ENCODE measurements at regions not wholly inside any gene's neighbourhood (a gene's known extent, or its start where the extent isn't known, plus 50 kb on each side); places are given as distances from the start of the nearest gene placed in this dataset.

DNA sequence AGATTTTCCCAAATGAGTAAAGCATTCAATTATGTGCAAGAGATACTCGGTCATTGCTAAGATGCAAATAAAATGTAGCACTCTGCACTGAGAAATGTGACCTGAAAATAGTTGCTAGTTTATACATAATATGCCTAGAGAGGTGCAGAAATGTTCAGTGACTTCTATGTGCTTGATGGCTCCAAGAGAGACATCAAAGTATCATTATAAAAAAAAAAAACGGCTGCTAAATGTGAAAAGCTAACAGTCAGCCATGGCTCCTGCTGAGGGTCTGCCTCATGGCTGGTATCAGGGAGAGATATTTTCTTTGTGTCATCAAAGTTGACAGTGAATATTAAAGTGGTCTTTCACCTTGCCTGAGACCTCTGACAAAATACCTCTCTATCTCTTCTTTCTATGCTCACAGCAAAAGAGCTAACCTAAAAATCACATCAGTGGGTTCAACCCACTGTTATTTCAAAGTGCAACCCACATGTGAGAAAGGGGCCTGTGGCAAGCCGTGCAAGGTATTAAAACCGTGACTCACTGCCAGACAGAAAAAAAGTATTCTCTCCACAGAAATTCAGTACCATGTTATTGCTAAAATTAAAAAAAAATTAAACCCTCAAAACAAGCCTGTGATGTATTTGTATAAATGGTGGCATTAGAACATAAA lies 259.0 kb downstream of the HIVEP2 start:
- no peak overlapping the region for H3K4me3 ChIP-seq (ENCODE audit: low read depth, low read length)
- DNase-seq (ENCODE audit: low read depth), result peak; percentile 26
- TF ChIP-seq, protein P1, sequence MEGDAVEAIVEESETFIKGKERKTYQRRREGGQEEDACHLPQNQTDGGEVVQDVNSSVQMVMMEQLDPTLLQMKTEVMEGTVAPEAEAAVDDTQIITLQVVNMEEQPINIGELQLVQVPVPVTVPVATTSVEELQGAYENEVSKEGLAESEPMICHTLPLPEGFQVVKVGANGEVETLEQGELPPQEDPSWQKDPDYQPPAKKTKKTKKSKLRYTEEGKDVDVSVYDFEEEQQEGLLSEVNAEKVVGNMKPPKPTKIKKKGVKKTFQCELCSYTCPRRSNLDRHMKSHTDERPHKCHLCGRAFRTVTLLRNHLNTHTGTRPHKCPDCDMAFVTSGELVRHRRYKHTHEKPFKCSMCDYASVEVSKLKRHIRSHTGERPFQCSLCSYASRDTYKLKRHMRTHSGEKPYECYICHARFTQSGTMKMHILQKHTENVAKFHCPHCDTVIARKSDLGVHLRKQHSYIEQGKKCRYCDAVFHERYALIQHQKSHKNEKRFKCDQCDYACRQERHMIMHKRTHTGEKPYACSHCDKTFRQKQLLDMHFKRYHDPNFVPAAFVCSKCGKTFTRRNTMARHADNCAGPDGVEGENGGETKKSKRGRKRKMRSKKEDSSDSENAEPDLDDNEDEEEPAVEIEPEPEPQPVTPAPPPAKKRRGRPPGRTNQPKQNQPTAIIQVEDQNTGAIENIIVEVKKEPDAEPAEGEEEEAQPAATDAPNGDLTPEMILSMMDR (conservative IDR thresholded peaks at IDR 0.05; ENCODE audit: low read depth, low read length), result no peak

DNA sequence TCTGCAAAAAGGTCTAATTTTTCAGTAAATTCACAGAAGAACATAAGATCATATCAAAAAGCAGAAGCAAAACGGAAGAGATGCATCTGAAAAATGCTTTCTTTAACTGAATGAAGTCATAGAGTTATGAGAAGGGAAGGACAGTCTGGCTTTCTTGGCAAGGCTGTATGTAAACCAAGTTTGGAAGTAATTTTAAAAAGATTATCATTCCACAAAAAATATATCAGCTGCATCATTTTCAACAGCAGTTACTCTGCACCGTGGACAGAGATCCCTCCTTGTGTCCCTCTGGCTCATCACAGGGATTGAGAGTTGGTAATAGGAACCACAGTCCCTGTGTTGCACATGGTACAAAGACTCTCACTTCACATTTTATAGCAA lies 258.5 kb downstream of the HIVEP2 start:
- TF ChIP-seq, protein P1 (conservative IDR thresholded peaks at IDR 0.05; ENCODE audit: low read depth, low read length), result no peak
- no peak overlapping the region for H3K4me3 ChIP-seq (ENCODE audit: low read depth, low read length)
- DNase-seq (ENCODE audit: low read depth), result peak; percentile 17

DNA sequence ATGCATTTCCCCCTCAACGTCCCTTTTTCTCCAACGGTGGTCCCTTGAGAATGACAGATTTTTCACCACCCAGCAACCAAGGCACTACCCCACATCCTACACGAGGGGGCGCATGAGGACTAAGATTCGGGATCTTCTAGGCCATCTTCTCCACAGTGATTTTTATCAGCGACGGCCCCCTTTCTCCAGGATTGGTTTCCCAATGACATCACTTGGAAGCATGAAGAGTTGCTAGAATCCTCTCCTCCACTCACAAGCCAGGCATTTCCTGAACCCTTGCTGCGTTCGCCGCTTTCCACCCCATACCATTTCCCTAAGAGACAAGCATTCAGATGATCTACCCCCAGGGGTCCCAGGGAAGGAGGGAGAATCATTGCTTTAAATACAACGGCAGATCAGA lies 252.0 kb downstream of the HIVEP2 start:
- peak overlapping the region; percentile 43 for H3K4me3 ChIP-seq (ENCODE audit: low read depth, low read length)
- TF ChIP-seq, protein P1 (conservative IDR thresholded peaks at IDR 0.05; ENCODE audit: low read depth, low read length), result peak; percentile 96
- peak; percentile 90 for DNase-seq (ENCODE audit: low read depth)

DNA sequence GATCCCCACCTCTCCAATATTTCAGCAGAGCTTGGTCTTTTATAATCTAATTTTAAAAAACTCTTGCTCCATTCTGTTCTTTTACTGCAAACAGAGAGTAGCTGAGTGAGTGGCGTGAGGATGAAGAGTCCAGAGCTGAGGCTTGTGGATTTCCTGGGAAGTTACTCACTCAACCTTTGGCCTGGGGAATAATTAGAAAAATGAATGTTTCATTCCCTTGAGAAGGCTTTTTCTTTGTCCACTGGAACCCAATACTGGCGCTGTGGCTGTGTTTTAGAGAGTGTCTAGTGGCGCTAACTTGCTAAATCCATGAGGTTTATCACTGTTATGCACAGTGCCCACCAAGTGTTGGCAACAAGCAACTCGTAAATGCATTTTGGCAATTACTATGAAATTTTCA lies 251.5 kb downstream of the HIVEP2 start:
- H3K4me3 ChIP-seq (ENCODE audit: low read depth, low read length), result peak overlapping the region; percentile 43
- peak; percentile 63 for DNase-seq (ENCODE audit: low read depth)

DNA sequence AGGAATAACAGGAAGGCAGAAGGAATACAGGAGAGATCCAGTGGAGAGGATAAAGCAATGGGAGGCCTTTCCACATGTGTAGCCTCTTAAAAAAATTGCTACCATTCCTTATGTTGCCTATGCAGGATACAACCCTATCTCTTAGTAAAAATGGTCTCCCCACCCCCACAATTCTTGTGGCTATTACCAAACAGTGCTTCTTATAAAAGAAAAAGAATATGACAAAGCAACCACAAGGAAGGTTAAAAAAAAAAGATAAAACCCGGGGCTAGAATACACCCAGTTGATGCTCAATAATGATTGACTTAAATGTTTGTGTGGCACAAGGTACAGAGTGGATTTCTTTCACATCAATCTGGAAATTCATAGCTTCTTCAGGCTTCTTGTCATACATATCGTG lies 250.9 kb downstream of the HIVEP2 start:
- TF ChIP-seq, protein P1 (conservative IDR thresholded peaks at IDR 0.05; ENCODE audit: low read depth, low read length), result no peak
- peak; percentile 42 for DNase-seq (ENCODE audit: low read depth)
- no peak overlapping the region for H3K4me3 ChIP-seq (ENCODE audit: low read depth, low read length)

More for the DNA sequence above, 251.5 kb downstream of the HIVEP2 start:
- TF ChIP-seq, protein P1 (conservative IDR thresholded peaks at IDR 0.05; ENCODE audit: low read depth, low read length), result peak; percentile 23

DNA sequence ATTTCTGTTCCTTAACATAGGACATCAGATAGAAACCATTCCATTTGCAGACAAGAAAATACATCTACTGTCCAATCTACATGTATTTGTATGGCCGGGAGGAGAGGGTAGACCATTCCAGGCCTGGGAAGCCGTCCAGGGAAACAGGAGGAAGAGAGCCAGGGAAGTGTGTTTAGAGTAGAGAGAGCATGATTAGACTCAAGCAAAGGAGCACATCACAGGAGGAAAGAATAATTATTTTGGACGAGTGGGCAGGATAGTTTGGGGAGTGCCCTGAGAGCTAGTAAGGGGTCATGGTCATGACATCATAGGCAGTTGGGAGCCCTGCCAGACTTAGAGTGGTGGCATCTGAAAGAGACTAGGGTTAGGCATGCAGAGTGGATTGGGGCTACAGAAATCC lies 250.0 kb downstream of the HIVEP2 start:
- H3K4me3 ChIP-seq (ENCODE audit: low read depth, low read length), result no peak overlapping the region
- no peak for DNase-seq (ENCODE audit: low read depth)
- TF ChIP-seq, protein P1 (conservative IDR thresholded peaks at IDR 0.05; ENCODE audit: low read depth, low read length), result no peak

All from choroid plexus epithelial cell (primary cell).